H1 (cell line): ENCODE measurements at regions not wholly inside any gene's neighbourhood (a gene's known extent, or its start where the extent isn't known, plus 50 kb on each side); places are given as distances from the start of the nearest gene placed in this dataset.

Experiments used
- CTCF ChIA-PET: fragments of 300-600 bp; sonication (Branson Sonifier 250); formaldehyde crosslinking; loops from one replicate; lab custom pipeline; 2021; ENCODE audit not compliant: partially characterized antibody; lab: Charles Lee
- POLR2A ChIA-PET: fragments of 300-600 bp; sonication (Branson Sonifier 250); formaldehyde crosslinking; loops from one replicate; lab custom pipeline; 2021; ENCODE audit warnings: inconsistent platforms; ENCODE audit not compliant: partially characterized antibody; lab: Charles Lee
- DNase-seq, 2 experiments: peaks; one replicate each; pipeline versions ENCODE4 v3.0.0 to v3.0.0-alpha.2; 2010 to 2022; ENCODE audit warnings: low spot score in 2 of 2, low read depth in 1 of 2, mixed read lengths in 1 of 2
- FAIRE-seq: peaks from 2 replicates; lab custom pipeline; 2011; peaks lifted over from hg19 to GRCh38; lab: Jason Lieb, UNC
- H2AFZ ChIP-seq: 2 replicates; pipeline ENCODE4 v1.8.1; 2012; ENCODE audit warnings: low read length, inconsistent platforms
- H2AK5ac ChIP-seq: 2 replicates; pipeline ENCODE4 v1.6.1; 2013; ENCODE audit warnings: low read depth, low read length
- H2BK120ac ChIP-seq: replicated peaks from 2 replicates; pipeline ENCODE3; 2013; ENCODE audit warnings: low read depth, low read length, inconsistent platforms
- H2BK12ac ChIP-seq: 2 replicates; pipeline ENCODE4 v1.6.1; 2013; ENCODE audit warnings: low read depth, low read length
- H2BK15ac ChIP-seq: 2 replicates; pipeline ENCODE4 v1.6.1; 2013; ENCODE audit warnings: low read length
- H2BK20ac ChIP-seq: 2 replicates; pipeline ENCODE4 v1.6.1; 2013; ENCODE audit warnings: low read length
- H2BK5ac ChIP-seq: 2 replicates; pipeline ENCODE4 v1.6.1; 2013; ENCODE audit warnings: low read depth, low read length
- H3K14ac ChIP-seq: 2 replicates; pipeline ENCODE4 v1.6.1; 2013; ENCODE audit warnings: inconsistent platforms; ENCODE audit not compliant: insufficient read length
- H3K18ac ChIP-seq: 2 replicates; pipeline ENCODE4 v1.6.1; 2013; ENCODE audit warnings: low read length; ENCODE audit errors: extremely low read depth
- H3K23ac ChIP-seq: 2 replicates; pipeline ENCODE4 v1.6.1; 2013; ENCODE audit warnings: inconsistent platforms; ENCODE audit not compliant: insufficient read length
- H3K23me2 ChIP-seq: 2 replicates; pipeline ENCODE4 v1.6.1; 2013; ENCODE audit warnings: low read depth, low read length
- H3K27ac ChIP-seq: 2 replicates; pipeline ENCODE4 v1.6.1; 2011; ENCODE audit warnings: low read depth, low read length, inconsistent platforms
- H3K27me3 ChIP-seq, 4 experiments: replicated peaks in 1 of 4; 1 replicate in 1 of 4; 2 replicates in 3 of 4; pipeline versions ENCODE4 v1.6.1 to v1.8.1; 2011 to 2013; ENCODE audit warnings: low read length in 3 of 4, mild to moderate bottlenecking in 3 of 4, inconsistent platforms in 2 of 4, mixed read lengths in 2 of 4, moderate library complexity in 1 of 4; ENCODE audit not compliant: control insufficient read depth in 3 of 4, insufficient read depth in 3 of 4; ENCODE audit errors: extremely low read depth in 1 of 4
- H3K36me3 ChIP-seq, 4 experiments: 2 replicates each; pipeline versions ENCODE4 v1.6.1 to v1.8.1; 2011 to 2013; ENCODE audit warnings: mild to moderate bottlenecking in 4 of 4, low read length in 3 of 4, moderate library complexity in 2 of 4, control low read depth in 1 of 4, inconsistent platforms in 1 of 4; ENCODE audit not compliant: insufficient read depth in 4 of 4, control insufficient read depth in 2 of 4
- H3K4ac ChIP-seq: replicated peaks from 2 replicates; pipeline ENCODE3; 2013; ENCODE audit warnings: low read length, low read depth, mixed read lengths, inconsistent platforms; ENCODE audit not compliant: insufficient read length
- H3K4me1 ChIP-seq, 4 experiments: replicated peaks in 1 of 4; 1 replicate in 1 of 4; 2 replicates in 3 of 4; pipeline versions ENCODE4 v1.6.1 to v1.8.1; 2011 to 2013; ENCODE audit warnings: low read length in 3 of 4, inconsistent platforms in 2 of 4, mixed read lengths in 1 of 4; ENCODE audit not compliant: insufficient read depth in 4 of 4, control insufficient read depth in 3 of 4
- H3K4me2 ChIP-seq, 2 experiments: 2 replicates each; pipeline versions ENCODE4 v1.6.1 to v1.8.1; 2011 to 2013; ENCODE audit warnings: low read depth in 2 of 2, low read length in 2 of 2, control low read depth in 1 of 2, inconsistent platforms in 1 of 2, mild to moderate bottlenecking in 1 of 2; ENCODE audit not compliant: insufficient read depth in 1 of 2
- H3K4me3 ChIP-seq, 4 experiments: fragments of 200-600, 300-600 bp in 1 of 4; sonication (generic), shearing (Covaris generic), sonication (Bioruptor Twin) in 1 of 4; 2 replicates each; pipeline versions ENCODE4 v1.5.1 to v1.8.1; 2011 to 2016; ENCODE audit warnings: low read length in 4 of 4, low read depth in 3 of 4, control low read depth in 2 of 4, inconsistent platforms in 2 of 4, mild to moderate bottlenecking in 2 of 4, mixed read lengths in 1 of 4, moderate library complexity in 1 of 4; ENCODE audit not compliant: insufficient read depth in 2 of 4; ENCODE audit errors: extremely low read depth in 1 of 4
- H3K56ac ChIP-seq: replicated peaks from 2 replicates; pipeline ENCODE3; 2013; ENCODE audit warnings: low read depth, mild to moderate bottlenecking, mixed read lengths, low read length, inconsistent platforms; ENCODE audit not compliant: insufficient read length
- H3K79me1 ChIP-seq: 2 replicates; pipeline ENCODE4 v1.6.1; 2013; ENCODE audit warnings: low read depth, low read length, control low read depth
- H3K79me2 ChIP-seq, 2 experiments: 2 replicates each; pipeline versions ENCODE4 v1.6.1 to v1.8.1; 2012 to 2013; ENCODE audit warnings: low read length in 2 of 2, mild to moderate bottlenecking in 2 of 2, inconsistent platforms in 1 of 2; ENCODE audit not compliant: insufficient read depth in 2 of 2, control insufficient read depth in 1 of 2
- H3K9ac ChIP-seq, 4 experiments: replicated peaks in 1 of 4; 1 replicate in 1 of 4; 2 replicates in 3 of 4; pipeline versions ENCODE4 v1.6.1 to v1.8.1; 2011 to 2013; ENCODE audit warnings: low read depth in 3 of 4, low read length in 3 of 4, control low read depth in 2 of 4, mild to moderate bottlenecking in 2 of 4, moderate library complexity in 2 of 4, inconsistent platforms in 1 of 4; ENCODE audit errors: extremely low read depth in 1 of 4
- H3K9me3 ChIP-seq, 2 experiments: 2 replicates each; pipeline versions ENCODE4 v1.6.1 to v1.8.1; 2012 to 2013; ENCODE audit warnings: mild to moderate bottlenecking in 2 of 2, moderate library complexity in 2 of 2, control low read depth in 1 of 2, inconsistent platforms in 1 of 2, low read depth in 1 of 2, low read length in 1 of 2, mixed read lengths in 1 of 2; ENCODE audit not compliant: insufficient read depth in 2 of 2
- H4K20me1 ChIP-seq, 2 experiments: replicated peaks in 1 of 2; 2 replicates each; pipeline versions ENCODE3 to v1.8.1; 2011 to 2013; ENCODE audit warnings: inconsistent platforms in 2 of 2, low read length in 2 of 2, mild to moderate bottlenecking in 1 of 2; ENCODE audit not compliant: insufficient read depth in 2 of 2, control insufficient read depth in 1 of 2
- H4K5ac ChIP-seq: 2 replicates; pipeline ENCODE4 v1.6.1; 2013; ENCODE audit warnings: low read length, low read depth, mixed read lengths, inconsistent platforms; ENCODE audit not compliant: insufficient read length
- H4K8ac ChIP-seq: 2 replicates; pipeline ENCODE4 v1.8.0; 2013; ENCODE audit warnings: mild to moderate bottlenecking, moderate library complexity, low read length, inconsistent platforms; ENCODE audit not compliant: insufficient read depth; ENCODE audit errors: extremely low read depth
- H4K91ac ChIP-seq: replicated peaks from 2 replicates; pipeline ENCODE3; 2013; ENCODE audit warnings: low read length, mixed read lengths, inconsistent platforms; ENCODE audit not compliant: insufficient read length
- BACH1 ChIP-seq: IDR thresholded peaks from 2 replicates; pipeline ENCODE4 v1.6.1; 2012; ENCODE audit warnings: low read length, improper control_type of control experiment
- SIRT6 ChIP-seq: IDR thresholded peaks from one replicate; pipeline ENCODE4 v1.7.1; 2012; ENCODE audit warnings: low read length, inconsistent platforms
- TAF7 ChIP-seq: optimal IDR thresholded peaks from 2 replicates; pipeline ENCODE3; 2011; ENCODE audit warnings: low read depth, mild to moderate bottlenecking, inconsistent platforms, low read length, moderate library complexity, borderline replicate concordance
- WGBS, 2 experiments: shearing (Covaris generic) in 1 of 2; methylation state at CpG; one replicate each; pipeline versions ENCODE4 v1.1.6 to v1.1.7; 2013 to 2015; ENCODE audit warnings: low lambda C conversion rate in 2 of 2, mixed read lengths in 2 of 2, inconsistent platforms in 1 of 2, low coverage in 1 of 2, missing lambda C conversion rate in 1 of 2; ENCODE audit not compliant: insufficient replicate concordance in 2 of 2, insufficient coverage in 1 of 2, insufficient read length in 1 of 2; ENCODE audit errors: extremely low coverage in 1 of 2, missing lambda C conversion rate in 1 of 2; 5-methylcytosine and 5-hydroxymethylcytosine counted together

GRCh38 chr2:129062146-129062912, 743.7 kb upstream of the HS6ST1 start:
- no peak overlapping the region for H3K9ac ChIP-seq
- no peak for TF ChIP-seq TAF7
- peak; percentile 73 for TF ChIP-seq BACH1
- no peak for TF ChIP-seq SIRT6
- no peak overlapping the region for H4K8ac ChIP-seq
- peaks cover 0 to 2% of the 10 kb centered on the region in 2 experiments for H4K20me1 ChIP-seq
- H3K4me3 ChIP-seq = no peak overlapping the region
- no peak overlapping the region for H3K4ac ChIP-seq
- no peak overlapping the region for H2BK20ac ChIP-seq
- no peak overlapping the region for H3K14ac ChIP-seq
- H2AK5ac ChIP-seq = no peak overlapping the region
- H4K5ac ChIP-seq = no peak overlapping the region
- H3K27me3 ChIP-seq = no peaks in the 10 kb centered on the region
- H3K4me1 ChIP-seq = no peaks in the 10 kb centered on the region
- H2BK5ac ChIP-seq = no peak overlapping the region
- H2AFZ ChIP-seq = no peak overlapping the region
- H3K18ac ChIP-seq = no peak overlapping the region
- H2BK12ac ChIP-seq = no peak overlapping the region
- H3K23ac ChIP-seq = no peak overlapping the region
- no peaks in the 10 kb centered on the region for H3K79me2 ChIP-seq
- H3K36me3 ChIP-seq = no peaks in the 10 kb centered on the region
- no peak overlapping the region for H4K91ac ChIP-seq
- no peak overlapping the region for H3K56ac ChIP-seq
- H3K23me2 ChIP-seq = peaks cover 4% of the 10 kb centered on the region; the same call in 1 of the 2 replicates
- H2BK120ac ChIP-seq = no peak overlapping the region
- no peak for DNase-seq
- ChIA-PET POLR2A (no interaction called here), CTCF (interaction anchor here (0.5 to 0.9 kb wide), 3 partner anchors 29 to 343 kb away, joined by 3 read pairs; no protein-coding TSS in a partner anchor)
- H2BK15ac ChIP-seq = no peak overlapping the region
- H3K79me1 ChIP-seq = no peaks in the 10 kb centered on the region
- no peak for FAIRE-seq
- WGBS, 2 experiments = 92% methylated on average over 9 of the region's 9 CpGs; no CpG with 5 or more reads in 1 of the 2 experiments
- no peak overlapping the region for H3K4me2 ChIP-seq
- H3K27ac ChIP-seq = no peak overlapping the region
- no peaks in the 10 kb centered on the region for H3K9me3 ChIP-seq
